ENCODE measurements at regions not wholly inside any gene's neighbourhood (a gene's known extent, or its start where the extent isn't known, plus 50 kb on each side); places are given as distances from the start of the nearest gene placed in this dataset.

- Mint-ChIP-seq H3K9me3 (no peaks in the 10 kb centered on the region), H3K4me1 (peaks cover 28% of the 10 kb centered on the region), H3K27me3 (ENCODE audit: low read depth) (no peaks in the 10 kb centered on the region), H3K36me3 (ENCODE audit: low read depth) (no peaks in the 10 kb centered on the region), H3K27ac (peak overlapping the region in 1 of 3 experiments; percentile 28), H3K4me3 (no peak overlapping the region)
- no peak for TF ChIP-seq CTCF (IDR thresholded peaks at IDR 0.05; ENCODE audit: unreplicated experiment in 3 of 3)
These were observed 967.3 kb downstream of the BCL11A start for GRCh38 chr2:59586176-59586575.

- Mint-ChIP-seq H3K27me3 (ENCODE audit: low read depth) (no peaks in the 10 kb centered on the region), H3K4me1 (peaks cover 28% of the 10 kb centered on the region), H3K9me3 (no peaks in the 10 kb centered on the region), H3K4me3 (no peak overlapping the region), H3K27ac (peak overlapping the region in 2 of 3 experiments; percentile 28 to 31), H3K36me3 (ENCODE audit: low read depth) (no peaks in the 10 kb centered on the region)
- no peak for TF ChIP-seq CTCF (IDR thresholded peaks at IDR 0.05; ENCODE audit: unreplicated experiment in 3 of 3)
These were observed 967.8 kb downstream of the BCL11A start for GRCh38 chr2:59585655-59586054.

GRCh38 chr2:59584958-59585357 lies 968.5 kb downstream of the BCL11A start:
- H3K9me3 Mint-ChIP-seq, result no peaks in the 10 kb centered on the region

GRCh38 chr2:59583173-59583765 lies 970.2 kb downstream of the BCL11A start:
- no peak overlapping the region for H3K4me3 Mint-ChIP-seq
- no peaks in the 10 kb centered on the region for H3K27me3 Mint-ChIP-seq (ENCODE audit: low read depth)
- H3K36me3 Mint-ChIP-seq (ENCODE audit: low read depth), result no peaks in the 10 kb centered on the region
- H3K9me3 Mint-ChIP-seq, result no peaks in the 10 kb centered on the region
- no peak overlapping the region for H3K27ac Mint-ChIP-seq
- no peak for TF ChIP-seq CTCF (IDR thresholded peaks at IDR 0.05; ENCODE audit: unreplicated experiment in 3 of 3)
- peaks cover 25% of the 10 kb centered on the region for H3K4me1 Mint-ChIP-seq

More at GRCh38 chr2:59584958-59585357, 968.5 kb downstream of the BCL11A start:
- peak in 1 of 3 experiments; percentile 11 for TF ChIP-seq CTCF (IDR thresholded peaks at IDR 0.05; ENCODE audit: unreplicated experiment in 3 of 3)
- H3K4me1 Mint-ChIP-seq, result peaks cover 27% of the 10 kb centered on the region
- no peaks in the 10 kb centered on the region for H3K27me3 Mint-ChIP-seq (ENCODE audit: low read depth)
- no peak overlapping the region for H3K27ac Mint-ChIP-seq
- H3K4me3 Mint-ChIP-seq, result no peak overlapping the region
- H3K36me3 Mint-ChIP-seq (ENCODE audit: low read depth), result no peaks in the 10 kb centered on the region

- Mint-ChIP-seq H3K27me3 (ENCODE audit: low read depth) (no peaks in the 10 kb centered on the region), H3K9me3 (no peaks in the 10 kb centered on the region), H3K36me3 (ENCODE audit: low read depth) (no peaks in the 10 kb centered on the region), H3K4me3 (no peak overlapping the region), H3K27ac (no peak overlapping the region), H3K4me1 (no peaks in the 10 kb centered on the region)
- TF ChIP-seq CTCF (IDR thresholded peaks at IDR 0.05; ENCODE audit: unreplicated experiment in 3 of 3), result no peak
These were observed 975.1 kb downstream of the BCL11A start for GRCh38 chr2:59578349-59578748.

- no peaks in the 10 kb centered on the region for H3K9me3 Mint-ChIP-seq
- H3K27me3 Mint-ChIP-seq (ENCODE audit: low read depth), result no peaks in the 10 kb centered on the region
- TF ChIP-seq CTCF (IDR thresholded peaks at IDR 0.05; ENCODE audit: unreplicated experiment in 3 of 3), result no peak
- H3K4me1 Mint-ChIP-seq, result peaks cover 22% of the 10 kb centered on the region
- no peaks in the 10 kb centered on the region for H3K36me3 Mint-ChIP-seq (ENCODE audit: low read depth)
- H3K27ac Mint-ChIP-seq, result no peak overlapping the region
- H3K4me3 Mint-ChIP-seq, result no peak overlapping the region
These were observed 978.3 kb downstream of the BCL11A start for GRCh38 chr2:59575191-59575590.

All from nephron (organoid).